Left lung (tissue), 4 donors: ENCODE measurements at regions not wholly inside any gene's neighbourhood (a gene's known extent, or its start where the extent isn't known, plus 50 kb on each side); places are given as distances from the start of the nearest gene placed in this dataset.

Experiments
- ATAC-seq: fragments of 200-7000 bp; cut with Tn5 transposase; one replicate; pipeline ENCODE4 v1.9.1; 2020; ENCODE audit warnings: moderate library complexity
- DNase-seq, 4 donors: peaks; one replicate each; pipeline ENCODE4 v3.0.0-alpha.2; 2013 to 2020
- H3K27ac ChIP-seq, 2 donors: fragments of 200-600 bp; sonication (generic) in 1 of 2; one replicate each; pipeline versions ENCODE4 v1.5.0 to v1.8.0; 2020 to 2021
- H3K27me3 ChIP-seq, 2 donors: fragments of 200-600 bp; sonication (generic) in 1 of 2; one replicate each; pipeline versions ENCODE4 v1.5.0 to v1.8.0; 2020 to 2021
- H3K36me3 ChIP-seq, 2 donors: fragments of 200-600 bp; sonication (generic) in 1 of 2; one replicate each; pipeline versions ENCODE4 v1.5.0 to v1.8.0; 2020 to 2021
- H3K4me1 ChIP-seq, 2 donors: fragments of 200-600 bp; one replicate each; pipeline ENCODE4 v1.8.0; 2021
- H3K4me3 ChIP-seq, 2 donors: fragments of 200-600 bp; sonication (generic) in 1 of 2; one replicate each; pipeline versions ENCODE4 v1.5.0 to v1.8.0; 2020 to 2021; ENCODE audit warnings: mild to moderate bottlenecking in 1 of 2
- H3K9me3 ChIP-seq, 2 donors: fragments of 200-600 bp; sonication (generic) in 1 of 2; one replicate each; pipeline versions ENCODE4 v1.5.0 to v1.8.0; 2020 to 2021
- intact Hi-C, 2 donors: fragments of 100-400 bp; cut with DNase I; formaldehyde crosslinking; loops; one replicate each; pipeline versions ENCODE4 v1.11.2 to v1.14.2; 2022
- TF ChIP-seq, protein P1 (sequence below), 2 donors: fragments of 200-600 bp; sonication (generic) in 1 of 2; IDR thresholded peaks; one replicate each; pipeline versions ENCODE4 v1.5.0 to v1.8.0; 2021; ENCODE audit warnings: antibody characterized with exemption in 2 of 2
- donor health status: DM: no; HTN: yes; CAD: no.
- donor health status: DM: no; HTN: no; CAD: no.

DNA sequence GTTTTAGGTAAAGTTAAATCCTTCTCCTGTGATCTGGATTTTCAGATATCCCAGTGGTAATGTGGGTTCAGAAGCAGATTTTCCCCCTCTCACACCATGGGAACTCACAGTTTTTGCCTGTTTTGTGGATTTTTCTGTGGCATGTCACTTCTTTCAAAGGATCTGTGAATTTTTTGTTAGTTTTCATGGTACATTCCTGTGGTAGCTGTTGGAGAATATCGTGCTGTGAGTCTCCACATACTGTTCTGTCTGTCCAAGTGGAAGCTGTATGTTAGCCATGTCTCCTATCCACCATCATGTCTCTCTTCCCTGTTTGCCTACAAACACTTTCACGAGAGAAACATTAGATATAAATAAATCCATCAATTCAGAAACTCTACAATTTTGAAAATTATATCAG is 378.7 kb upstream of the ADGRB3 start:
- Histone ChIP-seq H3K9me3 (peaks cover 0 to 12% of the 10 kb centered on the region in 2 donors), H3K36me3 (no peaks in the 10 kb centered on the region), H3K27ac (no peak overlapping the region), H3K4me3 (no peak overlapping the region), H3K27me3 (no peaks in the 10 kb centered on the region), H3K4me1 (no peaks in the 10 kb centered on the region)
- ATAC-seq (no peak), DNase-seq (no peak)
- intact Hi-C loops, result no loop called here
- TF ChIP-seq, protein P1, sequence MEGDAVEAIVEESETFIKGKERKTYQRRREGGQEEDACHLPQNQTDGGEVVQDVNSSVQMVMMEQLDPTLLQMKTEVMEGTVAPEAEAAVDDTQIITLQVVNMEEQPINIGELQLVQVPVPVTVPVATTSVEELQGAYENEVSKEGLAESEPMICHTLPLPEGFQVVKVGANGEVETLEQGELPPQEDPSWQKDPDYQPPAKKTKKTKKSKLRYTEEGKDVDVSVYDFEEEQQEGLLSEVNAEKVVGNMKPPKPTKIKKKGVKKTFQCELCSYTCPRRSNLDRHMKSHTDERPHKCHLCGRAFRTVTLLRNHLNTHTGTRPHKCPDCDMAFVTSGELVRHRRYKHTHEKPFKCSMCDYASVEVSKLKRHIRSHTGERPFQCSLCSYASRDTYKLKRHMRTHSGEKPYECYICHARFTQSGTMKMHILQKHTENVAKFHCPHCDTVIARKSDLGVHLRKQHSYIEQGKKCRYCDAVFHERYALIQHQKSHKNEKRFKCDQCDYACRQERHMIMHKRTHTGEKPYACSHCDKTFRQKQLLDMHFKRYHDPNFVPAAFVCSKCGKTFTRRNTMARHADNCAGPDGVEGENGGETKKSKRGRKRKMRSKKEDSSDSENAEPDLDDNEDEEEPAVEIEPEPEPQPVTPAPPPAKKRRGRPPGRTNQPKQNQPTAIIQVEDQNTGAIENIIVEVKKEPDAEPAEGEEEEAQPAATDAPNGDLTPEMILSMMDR (IDR thresholded peaks at IDR 0.05), result no peak

DNA sequence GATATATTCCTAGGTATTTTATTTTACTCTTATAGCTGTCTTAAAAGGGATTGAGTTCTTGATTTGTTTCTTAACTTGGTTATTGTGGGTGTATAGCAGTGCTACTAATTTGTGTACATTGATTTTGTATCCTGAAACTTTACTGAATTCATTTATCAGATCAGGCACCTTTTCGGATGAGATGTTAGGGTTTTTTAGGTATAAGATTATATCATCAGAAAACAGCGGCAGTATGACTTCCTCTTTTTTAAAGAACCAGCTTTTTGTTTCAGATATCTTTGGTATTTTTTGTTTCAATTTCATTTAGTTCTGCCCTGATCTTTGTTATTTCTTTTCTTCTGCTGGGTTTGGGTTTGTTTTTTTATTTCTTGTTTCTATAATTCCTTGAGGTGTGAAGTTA is 382.4 kb upstream of the ADGRB3 start:
- Histone ChIP-seq H3K4me3 (no peak overlapping the region), H3K4me1 (no peaks in the 10 kb centered on the region), H3K27ac (no peak overlapping the region), H3K36me3 (no peaks in the 10 kb centered on the region), H3K27me3 (no peaks in the 10 kb centered on the region), H3K9me3 (peaks cover 0 to 7% of the 10 kb centered on the region in 2 donors)
- no peak for DNase-seq
- intact Hi-C loops, result no loop called here
- ATAC-seq, result no peak
- TF ChIP-seq, protein P1 (IDR thresholded peaks at IDR 0.05), result no peak

DNA sequence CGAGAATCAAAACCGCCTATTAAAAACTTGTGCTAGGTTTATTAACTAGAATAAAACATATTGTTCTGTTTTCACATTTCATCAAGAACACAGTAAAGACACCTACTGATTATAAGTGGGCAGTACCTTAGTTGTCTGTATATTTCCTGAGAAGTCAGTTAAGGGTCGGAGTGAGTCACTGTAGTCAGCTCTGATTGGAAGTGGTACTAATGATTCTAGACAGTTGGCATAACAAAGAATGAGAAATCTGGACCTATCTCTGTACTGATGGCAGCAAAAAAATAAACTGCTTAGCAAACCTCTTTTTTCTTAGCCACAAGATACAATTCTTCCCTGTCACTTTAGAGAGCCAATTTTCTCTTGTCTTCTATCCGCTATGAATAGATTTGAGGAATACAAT is 387.3 kb upstream of the ADGRB3 start:
- H3K9me3 ChIP-seq, result no peaks in the 10 kb centered on the region
- ATAC-seq (no peak), DNase-seq (no peak)
- H3K27ac ChIP-seq, result no peak overlapping the region
- H3K27me3 ChIP-seq, result no peaks in the 10 kb centered on the region
- TF ChIP-seq, protein P1 (IDR thresholded peaks at IDR 0.05), result no peak
- H3K4me1 ChIP-seq, result no peaks in the 10 kb centered on the region
- no peaks in the 10 kb centered on the region for H3K36me3 ChIP-seq
- no peak overlapping the region for H3K4me3 ChIP-seq
- intact Hi-C loops, result no loop called here

DNA sequence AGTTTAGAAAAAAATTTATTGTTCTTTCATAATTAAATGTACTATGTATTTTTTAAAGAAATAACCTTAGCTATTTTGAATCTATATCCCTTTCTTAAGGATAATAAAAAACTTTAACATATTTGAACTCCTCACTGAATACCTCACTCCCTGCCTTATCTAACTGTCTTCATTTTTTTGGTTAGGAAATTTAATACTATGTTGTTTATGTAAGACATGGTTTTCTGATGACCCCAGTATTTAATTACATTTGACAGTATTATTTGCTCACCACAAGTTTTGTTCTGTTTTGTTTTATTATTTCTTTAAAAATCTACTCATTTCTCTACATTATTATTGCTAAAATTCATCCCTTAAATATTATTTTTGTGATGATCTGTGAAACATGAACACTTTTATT is 394.4 kb upstream of the ADGRB3 start:
- no peaks in the 10 kb centered on the region for H3K36me3 ChIP-seq
- no peaks in the 10 kb centered on the region for H3K4me1 ChIP-seq
- DNase-seq (no peak), ATAC-seq (no peak)
- no peaks in the 10 kb centered on the region for H3K27me3 ChIP-seq
- no peak overlapping the region for H3K27ac ChIP-seq
- TF ChIP-seq, protein P1 (IDR thresholded peaks at IDR 0.05), result no peak
- intact Hi-C loops, result no loop called here
- no peak overlapping the region for H3K4me3 ChIP-seq
- H3K9me3 ChIP-seq, result no peaks in the 10 kb centered on the region

DNA sequence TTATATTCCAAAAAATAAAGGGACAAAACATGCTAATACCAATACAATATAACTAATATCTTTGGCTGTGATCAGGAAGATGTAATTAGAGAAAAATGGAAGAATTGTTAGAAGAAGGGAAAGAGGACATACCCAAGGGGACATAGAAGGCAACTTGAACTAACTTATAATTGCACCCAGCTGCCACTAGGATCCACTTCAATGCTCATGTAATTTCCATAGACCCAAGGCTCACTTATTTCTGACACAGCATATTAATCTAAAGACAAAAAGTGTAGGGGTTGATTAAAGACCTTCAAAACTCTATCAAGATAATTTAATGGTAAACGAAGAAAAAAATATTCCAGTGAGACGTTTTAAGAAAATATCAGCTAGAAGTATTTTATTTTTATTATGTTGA is 396.0 kb upstream of the ADGRB3 start:
- Histone ChIP-seq H3K36me3 (no peaks in the 10 kb centered on the region), H3K27me3 (no peaks in the 10 kb centered on the region), H3K27ac (no peak overlapping the region), H3K4me1 (no peaks in the 10 kb centered on the region), H3K4me3 (no peak overlapping the region), H3K9me3 (no peaks in the 10 kb centered on the region)
- ATAC-seq, result no peak
- intact Hi-C loops, result no loop called here
- no peak for DNase-seq
- TF ChIP-seq, protein P1 (IDR thresholded peaks at IDR 0.05), result no peak
